ENCODE measurements at regions not wholly inside any gene's neighbourhood (a gene's known extent, or its start where the extent isn't known, plus 50 kb on each side); places are given as distances from the start of the nearest gene placed in this dataset.
"Not testable (repeated sequence)": the region's sequence is repeated elsewhere in the genome, so short reads cannot be mapped to it uniquely, and the experiment has no call there.

DNA sequence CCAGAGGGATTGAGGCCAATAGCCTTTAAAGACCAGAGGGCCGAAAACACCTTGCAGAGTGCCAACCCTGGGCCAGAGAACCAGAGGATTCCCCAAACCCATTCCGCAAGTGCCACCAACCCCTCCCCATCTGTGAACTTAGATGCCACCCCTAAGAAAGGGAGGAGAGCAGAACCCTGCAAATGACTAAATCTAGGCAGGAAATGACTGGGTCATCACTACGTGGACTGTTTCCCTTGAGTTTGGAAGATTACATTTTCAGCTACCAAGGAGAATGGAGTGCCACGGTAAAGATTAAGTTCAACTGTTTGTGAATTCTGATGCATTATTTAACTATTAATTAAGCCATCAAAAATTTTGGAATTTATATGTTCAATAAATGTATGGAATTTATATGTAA is 142.8 kb downstream of the ENC1 start:
- DNase-seq, result no peak

DNA sequence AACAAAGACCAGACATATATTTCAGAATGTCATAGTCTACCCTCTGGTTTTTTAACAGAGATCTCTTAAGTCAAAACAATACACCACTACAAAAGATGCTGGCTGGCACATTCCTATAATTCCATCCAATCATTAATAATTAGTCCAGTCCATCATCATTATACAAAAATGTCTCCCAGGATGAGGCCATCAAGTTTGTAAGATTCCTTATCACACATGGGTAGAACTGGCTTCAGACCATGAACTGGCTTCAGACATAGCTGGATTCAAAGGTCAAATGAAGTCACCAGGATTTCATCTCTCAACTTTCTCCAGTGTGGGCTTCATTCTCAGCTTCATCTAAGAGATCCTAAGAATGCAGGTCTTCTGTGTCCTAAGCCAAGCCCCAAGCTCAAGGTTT is 147.1 kb downstream of the ENC1 start:
- DNase-seq, result no peak

DNA sequence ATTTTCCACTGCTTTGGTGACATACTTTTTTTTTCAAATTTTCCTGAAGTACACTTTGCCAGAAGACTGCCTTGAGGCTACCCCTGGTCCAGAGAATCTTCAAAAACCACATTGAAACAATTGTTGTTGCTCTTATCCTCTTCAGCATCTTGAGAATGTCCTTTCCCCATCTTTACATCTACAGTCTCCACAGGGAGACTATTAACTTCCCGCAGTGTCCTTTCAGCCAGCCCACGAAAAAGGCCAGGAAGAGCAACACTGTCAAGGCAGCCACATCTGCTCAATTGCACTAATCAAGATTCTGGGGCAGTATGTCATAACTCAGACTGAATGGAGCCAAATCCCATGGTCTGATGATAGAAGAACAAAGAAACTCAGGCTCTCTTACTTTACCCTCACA is 148.3 kb downstream of the ENC1 start:
- DNase-seq, result no peak

DNA sequence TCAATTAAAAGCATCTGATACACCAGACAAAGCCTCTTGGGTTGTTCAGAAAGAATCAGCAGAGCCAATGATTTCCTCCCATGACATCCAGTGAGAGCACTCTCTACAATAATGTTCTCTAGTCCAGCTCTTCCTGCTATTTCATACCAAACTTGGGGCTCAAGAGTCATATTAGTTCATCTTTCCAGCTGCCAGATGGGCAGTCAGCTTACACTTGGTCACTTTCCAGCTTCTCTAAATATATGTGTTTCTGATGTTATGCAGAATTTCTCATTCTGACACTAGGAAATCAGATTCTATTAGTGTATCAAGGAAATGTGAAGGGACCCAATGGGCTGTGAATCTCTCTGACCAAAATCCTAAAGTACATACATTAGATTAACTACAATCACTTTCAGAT is 148.9 kb downstream of the ENC1 start:
- no peak for DNase-seq

DNA sequence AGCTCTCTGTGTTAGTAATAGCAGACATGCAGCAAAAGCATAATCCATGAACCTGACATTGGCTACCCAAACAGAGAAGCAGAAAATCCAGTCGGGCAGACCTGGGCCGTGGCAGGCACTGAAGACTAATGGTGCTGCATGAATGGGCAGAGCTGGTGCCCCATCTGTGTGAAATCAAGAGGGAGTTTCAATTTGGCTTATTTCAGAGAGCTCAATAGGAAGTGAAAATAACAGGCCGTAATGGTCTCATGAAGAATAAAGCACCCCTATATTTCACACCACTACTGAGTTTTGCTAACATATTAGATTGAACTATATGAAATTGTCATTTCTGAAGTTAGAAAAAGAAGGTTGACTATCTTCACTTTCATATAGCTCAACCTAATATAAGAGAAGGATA is 149.7 kb downstream of the ENC1 start:
- DNase-seq, result no peak

DNA sequence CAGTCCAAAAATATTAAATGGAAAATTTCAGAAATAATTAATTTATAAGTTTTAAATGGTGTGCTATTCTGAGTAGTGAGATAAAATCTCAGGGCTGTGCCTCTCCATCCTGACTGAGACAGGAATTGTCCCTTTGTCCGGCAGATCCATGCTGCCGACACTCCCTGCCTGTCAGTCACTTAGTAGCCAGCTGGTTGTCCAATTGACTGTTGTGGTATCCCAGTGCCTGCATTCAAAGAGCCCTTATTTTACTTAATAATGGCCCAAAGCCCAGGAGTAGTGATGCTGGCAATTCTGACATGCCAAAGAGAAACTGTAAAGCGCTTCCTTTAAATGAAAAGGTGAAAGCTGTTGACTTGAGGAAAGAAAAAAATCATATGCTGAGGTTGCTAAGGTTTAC is 157.5 kb downstream of the ENC1 start:
- no peak for DNase-seq

DNA sequence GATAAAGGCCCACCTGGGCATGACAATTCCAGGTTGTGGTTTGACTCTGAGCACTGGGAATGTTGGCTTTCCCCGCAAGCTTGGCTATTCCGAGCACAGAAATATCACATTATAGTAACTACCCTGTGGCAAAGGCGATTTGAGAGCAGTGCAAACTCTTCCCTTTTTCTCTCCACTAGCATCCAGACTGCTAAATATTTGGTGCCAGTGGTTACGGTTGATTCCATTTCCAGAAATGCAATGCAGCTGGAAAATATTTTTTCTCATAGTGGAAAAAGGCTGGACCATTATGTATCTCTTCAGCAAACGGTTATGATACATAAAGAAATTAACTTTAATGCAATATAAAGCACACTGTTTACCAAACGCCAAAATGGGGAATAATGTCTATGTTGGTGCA is 158.0 kb downstream of the ENC1 start:
- no peak for DNase-seq

DNA sequence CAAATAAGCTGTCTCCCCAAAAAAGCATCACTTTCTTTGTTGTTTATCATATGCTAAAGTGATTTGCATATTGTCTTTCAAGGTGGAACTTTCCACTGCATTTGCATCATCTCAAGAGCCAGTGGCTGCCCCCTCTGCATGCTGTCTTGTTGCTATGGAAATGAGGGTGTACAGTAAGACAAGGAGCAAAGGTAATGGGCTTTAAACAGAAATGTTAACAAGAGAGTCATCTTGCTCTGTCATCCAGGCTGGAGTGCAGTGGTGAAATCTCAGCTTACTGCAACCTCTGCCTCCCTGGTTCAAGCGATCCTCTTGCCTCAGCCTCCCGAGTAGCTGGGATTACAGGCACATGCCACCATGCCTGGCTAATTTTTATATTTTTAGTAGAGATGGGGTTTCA is 159.2 kb downstream of the ENC1 start:
- DNase-seq, result not testable (repeated sequence)

- no peak for DNase-seq
Observed at GRCh38 chr5:74480201-74480600, 160.3 kb downstream of the ENC1 start.

GRCh38 chr5:74478328-74478727 is 162.2 kb downstream of the ENC1 start:
- DNase-seq, result no peak

GRCh38 chr5:74477761-74478160 is 162.8 kb downstream of the ENC1 start:
- no peak for DNase-seq

GRCh38 chr5:74476819-74477453 is 163.6 kb downstream of the ENC1 start:
- DNase-seq, result no peak

GRCh38 chr5:74476046-74476818 is 164.3 kb downstream of the ENC1 start:
- no peak for DNase-seq

- DNase-seq, result no peak
Observed at GRCh38 chr5:74471875-74472274, 168.7 kb downstream of the ENC1 start.

GRCh38 chr5:74469234-74469994 is 171.1 kb downstream of the ENC1 start:
- DNase-seq, result no peak

DNA sequence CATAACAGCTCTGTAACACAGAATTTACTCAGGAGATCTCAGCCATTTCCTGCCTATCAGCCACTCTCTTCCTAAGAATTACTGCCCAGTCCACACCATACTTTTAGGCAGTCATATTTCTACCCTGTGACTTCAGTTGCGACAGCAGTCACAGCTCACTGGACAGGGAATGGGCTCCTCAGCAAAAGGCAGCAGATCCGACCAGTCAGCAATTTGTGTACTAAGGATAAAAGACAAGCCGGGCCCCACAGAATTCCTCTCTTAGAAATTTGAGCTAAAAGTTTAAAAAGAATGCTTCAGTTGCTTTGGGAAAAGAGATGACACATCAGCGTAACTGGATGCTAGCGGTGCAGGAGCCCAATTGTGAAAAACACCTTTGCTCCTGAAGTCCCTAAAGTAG is 172.1 kb downstream of the ENC1 start:
- no peak for DNase-seq

DNA sequence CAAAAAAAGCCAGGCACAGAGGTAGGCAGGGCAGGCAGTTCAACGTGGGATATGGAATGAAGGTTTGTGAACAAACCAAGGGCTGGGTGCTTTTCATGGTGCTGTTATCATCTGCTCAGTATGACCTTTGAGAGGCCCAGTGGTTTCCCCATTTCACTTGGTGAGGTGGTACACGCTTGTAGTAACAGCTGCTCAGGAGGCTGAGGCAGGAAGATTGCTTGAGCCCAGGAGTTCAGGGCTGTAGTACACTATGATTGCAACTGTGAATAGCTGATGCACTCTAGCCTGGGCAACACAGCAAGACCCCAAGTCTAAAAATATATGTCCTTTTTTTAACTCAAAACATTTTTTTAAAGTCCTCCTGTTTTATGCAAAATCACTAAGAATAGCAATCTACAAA is 174.8 kb downstream of the ENC1 start:
- DNase-seq, result no peak

GRCh38 chr5:74464512-74465209 is 175.9 kb downstream of the ENC1 start:
- no peak for DNase-seq

DNA sequence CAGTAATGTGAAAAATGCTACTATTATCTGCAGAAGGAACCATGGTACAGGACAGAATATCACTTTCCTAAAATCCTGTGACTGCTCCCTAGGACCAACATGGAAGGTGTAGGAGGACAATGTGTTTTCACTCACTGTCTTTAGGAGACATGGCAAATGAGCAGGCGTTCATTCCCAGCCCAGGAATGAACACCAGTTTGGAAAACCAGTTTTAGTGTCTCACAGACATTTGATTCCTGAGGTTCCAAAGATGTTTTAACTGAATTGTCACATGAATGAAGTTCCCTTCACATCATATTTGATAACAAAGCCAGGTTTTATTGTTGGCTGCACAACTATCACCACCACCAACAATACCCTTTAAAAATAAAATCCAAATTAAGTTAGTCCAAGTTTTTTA is 178.2 kb downstream of the ENC1 start:
- DNase-seq, result no peak

DNA sequence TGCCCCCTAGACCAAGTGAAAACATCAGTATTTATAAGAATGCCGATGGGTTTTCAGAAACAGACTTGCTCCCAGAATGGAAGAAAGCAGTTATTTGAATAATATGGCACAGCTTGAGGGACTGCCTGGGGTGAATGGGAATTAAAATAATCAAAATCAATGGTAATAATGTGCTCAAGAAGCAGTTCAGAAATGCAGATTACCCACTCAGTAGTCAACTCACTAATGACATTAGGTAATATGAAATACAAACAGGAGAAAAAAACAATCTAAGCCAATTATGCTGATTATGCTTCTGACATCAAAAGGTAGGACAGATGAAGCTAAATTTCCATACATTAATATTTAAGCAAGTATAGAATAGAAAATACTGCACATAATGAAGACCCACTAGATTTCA is 179.3 kb downstream of the ENC1 start:
- no peak for DNase-seq

GRCh38 chr5:74460694-74461093 is 179.8 kb downstream of the ENC1 start:
- no peak for DNase-seq

DNA sequence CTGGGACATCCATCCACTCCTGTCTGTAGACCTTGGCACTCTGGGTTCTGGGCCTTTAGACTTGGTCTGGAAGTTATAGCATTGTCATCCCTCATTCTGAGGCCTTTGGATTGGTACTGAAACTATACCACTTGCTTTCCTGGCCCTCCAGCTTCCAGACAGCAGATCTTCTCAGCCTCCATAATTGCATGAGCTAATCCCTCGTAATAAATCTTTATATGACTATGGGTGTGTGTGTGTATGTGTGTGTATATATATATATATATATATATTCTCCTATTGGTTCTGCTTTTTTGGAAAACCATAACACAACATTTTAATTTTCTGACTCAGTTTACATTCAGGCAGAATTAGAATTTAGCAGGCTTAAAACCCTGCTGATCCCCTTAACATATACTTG is 180.5 kb downstream of the ENC1 start:
- no peak for DNase-seq

DNA sequence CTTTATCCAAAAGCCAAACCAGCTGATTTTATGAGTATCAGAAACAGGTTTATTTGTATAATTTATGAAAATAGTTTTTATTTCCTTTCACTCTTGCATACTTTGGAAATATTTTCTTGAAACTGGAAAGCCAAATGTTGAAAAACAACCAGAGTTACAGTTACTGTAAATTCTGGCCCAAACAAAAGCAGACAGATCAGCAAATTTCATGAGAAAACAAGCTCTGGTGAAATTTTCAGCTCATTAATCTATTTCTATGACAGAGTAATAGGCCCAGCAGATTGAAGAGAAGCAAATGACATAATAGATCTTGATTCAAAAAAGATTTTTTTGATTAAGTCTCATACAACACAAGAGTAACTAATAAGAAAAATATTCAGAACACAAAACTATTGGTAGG is 182.7 kb downstream of the ENC1 start:
- no peak for DNase-seq

Data from activated CD8-positive, alpha-beta memory T cell treated with anti-CD3 and anti-CD28 coated beads, Interleukin-2, amount 50 U/mL, for 4 hours (primary cell).